ENCODE measurements at regions not wholly inside any gene's neighbourhood (a gene's known extent, or its start where the extent isn't known, plus 50 kb on each side); places are given as distances from the start of the nearest gene placed in this dataset.
A peak's percentile ranks its signal among the peaks of the same experiment; 100 is the strongest.

- ATAC-seq = peak; percentile 8; the same call in 1 of the 3 replicates
- TF ChIP-seq POU6F1 (CRISPR knock-in tag; IDR thresholded peaks at IDR 0.05; ENCODE audit: borderline replicate concordance, low read depth) (no peak), GLIS3 (CRISPR knock-in tag; IDR thresholded peaks at IDR 0.05) (no peak), ZNF8 (CRISPR knock-in tag; IDR thresholded peaks at IDR 0.05) (no peak), ISL1 (CRISPR knock-in tag; IDR thresholded peaks at IDR 0.05) (no peak), ZFP30 (CRISPR knock-in tag; IDR thresholded peaks at IDR 0.05) (no peak), TCF4 (CRISPR knock-in tag; IDR thresholded peaks at IDR 0.05; ENCODE audit: borderline replicate concordance) (no peak), ZC3H10 (CRISPR knock-in tag; IDR thresholded peaks at IDR 0.05) (no peak), PPARA (CRISPR knock-in tag; IDR thresholded peaks at IDR 0.05; ENCODE audit: borderline replicate concordance) (no peak), SNAI2 (CRISPR knock-in tag; IDR thresholded peaks at IDR 0.05) (no peak)
Measured at GRCh38 chr11:88414981-88415413, 77.5 kb upstream of the CTSC start.

DNA sequence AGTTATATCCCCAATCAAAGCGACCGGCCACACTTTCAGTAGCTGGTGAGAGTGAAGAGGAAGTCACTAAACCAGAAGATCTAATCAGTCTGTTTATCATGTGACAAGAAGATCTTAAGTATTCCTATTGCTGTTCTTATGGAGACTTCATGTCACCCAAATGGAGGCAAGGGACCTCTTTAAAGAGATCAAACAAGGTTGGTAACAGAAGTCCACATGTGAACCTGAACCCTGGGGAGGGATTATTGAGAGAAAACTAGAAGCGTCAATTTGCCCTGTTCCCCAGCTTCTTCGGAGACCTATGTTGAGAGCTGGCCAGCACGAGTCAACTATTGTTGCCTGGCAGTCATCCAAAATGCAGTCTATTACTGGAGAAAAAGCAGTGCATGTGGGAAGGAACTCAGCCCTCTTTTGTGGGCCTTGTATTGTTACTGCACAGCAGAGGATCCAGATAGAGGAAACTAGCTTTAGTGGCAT is 76.9 kb upstream of the CTSC start:
- peak; percentile 88 for ATAC-seq
- TF ChIP-seq RARB (CRISPR knock-in tag; IDR thresholded peaks at IDR 0.05) (no peak), ZC3H10 (CRISPR knock-in tag; IDR thresholded peaks at IDR 0.05) (no peak), SNAI2 (CRISPR knock-in tag; IDR thresholded peaks at IDR 0.05) (no peak), CSDC2 (CRISPR knock-in tag; IDR thresholded peaks at IDR 0.05) (peak; percentile 47; the same call in 1 of the 2 replicates)

GRCh38 chr11:88411265-88411664 is 73.7 kb upstream of the CTSC start:
- TF ChIP-seq TCF4 (CRISPR knock-in tag; IDR thresholded peaks at IDR 0.05; ENCODE audit: borderline replicate concordance) (no peak), ZC3H10 (CRISPR knock-in tag; IDR thresholded peaks at IDR 0.05) (0 out of 2 replicates have a peak, but pooled peaks have one; percentile 75), ISL1 (CRISPR knock-in tag; IDR thresholded peaks at IDR 0.05) (peak; percentile 90), ESRRG (CRISPR knock-in tag; IDR thresholded peaks at IDR 0.05) (no peak), PATZ1 (CRISPR knock-in tag; IDR thresholded peaks at IDR 0.05; ENCODE audit: borderline replicate concordance) (peak; percentile 74; the same call in 1 of the 2 replicates), ZNF8 (CRISPR knock-in tag; IDR thresholded peaks at IDR 0.05) (no peak)
- peak; percentile 78 for ATAC-seq

DNA sequence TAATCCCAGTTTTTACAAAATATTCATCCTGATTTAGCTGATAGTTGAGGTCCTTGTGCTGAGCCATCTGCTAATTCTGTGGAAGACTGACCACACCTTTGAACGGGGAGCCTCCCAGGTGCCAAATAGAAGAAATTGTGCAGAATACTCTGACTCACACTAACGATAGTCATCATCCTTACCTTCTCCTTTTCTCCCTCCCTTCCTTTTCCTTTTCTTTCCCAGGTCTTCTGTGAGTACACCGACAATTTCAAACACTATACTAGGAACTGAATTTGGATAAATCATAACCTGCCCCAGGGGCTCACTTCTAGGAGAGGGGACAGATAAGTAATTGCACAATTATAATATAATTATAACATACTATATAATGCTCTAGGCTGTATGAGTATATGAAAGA is 73.1 kb upstream of the CTSC start:
- peak; percentile 15 for ATAC-seq
- TF ChIP-seq ZNF70 (CRISPR knock-in tag; IDR thresholded peaks at IDR 0.05) (no peak), POU6F1 (CRISPR knock-in tag; IDR thresholded peaks at IDR 0.05; ENCODE audit: borderline replicate concordance, low read depth) (no peak), CSDC2 (CRISPR knock-in tag; IDR thresholded peaks at IDR 0.05) (no peak), PPARA (CRISPR knock-in tag; IDR thresholded peaks at IDR 0.05; ENCODE audit: borderline replicate concordance) (no peak), ARNTL (CRISPR knock-in tag; IDR thresholded peaks at IDR 0.05; ENCODE audit: borderline replicate concordance, low read depth) (no peak), TCF4 (CRISPR knock-in tag; IDR thresholded peaks at IDR 0.05; ENCODE audit: borderline replicate concordance) (no peak), ZNF8 (CRISPR knock-in tag; IDR thresholded peaks at IDR 0.05) (no peak), GLIS3 (CRISPR knock-in tag; IDR thresholded peaks at IDR 0.05) (no peak), ZFP3 (CRISPR knock-in tag; IDR thresholded peaks at IDR 0.05) (no peak), RARB (CRISPR knock-in tag; IDR thresholded peaks at IDR 0.05) (no peak), OSR1 (CRISPR knock-in tag; IDR thresholded peaks at IDR 0.05) (no peak), SNAI2 (CRISPR knock-in tag; IDR thresholded peaks at IDR 0.05) (no peak), ZC3H10 (CRISPR knock-in tag; IDR thresholded peaks at IDR 0.05) (no peak), TOX (CRISPR knock-in tag; IDR thresholded peaks at IDR 0.05; ENCODE audit: borderline replicate concordance) (no peak), PATZ1 (CRISPR knock-in tag; IDR thresholded peaks at IDR 0.05; ENCODE audit: borderline replicate concordance) (no peak), ESRRG (CRISPR knock-in tag; IDR thresholded peaks at IDR 0.05) (no peak), BACH2 (CRISPR knock-in tag; IDR thresholded peaks at IDR 0.05; ENCODE audit: borderline replicate concordance) (no peak), ZFP30 (CRISPR knock-in tag; IDR thresholded peaks at IDR 0.05) (no peak)
- TF ChIP-seq, protein P1, sequence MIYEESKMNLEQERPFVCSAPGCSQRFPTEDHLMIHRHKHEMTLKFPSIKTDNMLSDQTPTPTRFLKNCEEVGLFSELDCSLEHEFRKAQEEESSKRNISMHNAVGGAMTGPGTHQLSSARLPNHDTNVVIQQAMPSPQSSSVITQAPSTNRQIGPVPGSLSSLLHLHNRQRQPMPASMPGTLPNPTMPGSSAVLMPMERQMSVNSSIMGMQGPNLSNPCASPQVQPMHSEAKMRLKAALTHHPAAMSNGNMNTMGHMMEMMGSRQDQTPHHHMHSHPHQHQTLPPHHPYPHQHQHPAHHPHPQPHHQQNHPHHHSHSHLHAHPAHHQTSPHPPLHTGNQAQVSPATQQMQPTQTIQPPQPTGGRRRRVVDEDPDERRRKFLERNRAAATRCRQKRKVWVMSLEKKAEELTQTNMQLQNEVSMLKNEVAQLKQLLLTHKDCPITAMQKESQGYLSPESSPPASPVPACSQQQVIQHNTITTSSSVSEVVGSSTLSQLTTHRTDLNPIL (CRISPR knock-in tag; IDR thresholded peaks at IDR 0.05; ENCODE audit: low read depth) = no peak

Data from SK-N-SH treated with all-trans-retinoic acid at 6 μM for 48 hours (cell line).